GM18868 (cell line): ENCODE measurements at regions not wholly inside any gene's neighbourhood (a gene's known extent, or its start where the extent isn't known, plus 50 kb on each side); places are given as distances from the start of the nearest gene placed in this dataset.
"Not testable (repeated sequence)": the region's sequence is repeated elsewhere in the genome, so short reads cannot be mapped to it uniquely, and the experiment has no call there.

Experiments used
- ATAC-seq: cut with Tn5 transposase; IDR thresholded peaks from one replicate; pipeline ENCODE4 v1.9.1; 2021; ENCODE audit warnings: mild to moderate bottlenecking, moderate library complexity; ENCODE audit not compliant: unreplicated experiment

DNA sequence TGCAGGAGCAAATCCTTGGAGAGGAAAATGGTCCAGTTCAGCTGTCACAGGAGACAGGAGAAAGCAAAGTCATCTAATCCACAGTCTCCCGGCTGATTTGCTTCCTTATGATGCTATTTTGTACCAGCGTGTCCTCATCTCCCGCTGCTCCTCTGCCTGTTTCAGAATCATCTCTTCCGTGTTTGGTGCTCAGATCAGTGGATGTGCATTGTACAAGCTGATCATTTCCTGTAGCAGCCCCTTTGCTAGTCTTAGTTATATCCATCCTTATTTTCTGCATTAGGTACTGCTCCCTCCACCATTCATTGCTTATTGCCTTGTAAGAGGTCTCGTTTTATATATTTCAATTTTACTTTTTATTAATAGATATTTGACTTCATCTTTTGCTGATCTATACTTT, 219.9 kb upstream of the PRSS58 start:
- ATAC-seq: not testable (repeated sequence)

DNA sequence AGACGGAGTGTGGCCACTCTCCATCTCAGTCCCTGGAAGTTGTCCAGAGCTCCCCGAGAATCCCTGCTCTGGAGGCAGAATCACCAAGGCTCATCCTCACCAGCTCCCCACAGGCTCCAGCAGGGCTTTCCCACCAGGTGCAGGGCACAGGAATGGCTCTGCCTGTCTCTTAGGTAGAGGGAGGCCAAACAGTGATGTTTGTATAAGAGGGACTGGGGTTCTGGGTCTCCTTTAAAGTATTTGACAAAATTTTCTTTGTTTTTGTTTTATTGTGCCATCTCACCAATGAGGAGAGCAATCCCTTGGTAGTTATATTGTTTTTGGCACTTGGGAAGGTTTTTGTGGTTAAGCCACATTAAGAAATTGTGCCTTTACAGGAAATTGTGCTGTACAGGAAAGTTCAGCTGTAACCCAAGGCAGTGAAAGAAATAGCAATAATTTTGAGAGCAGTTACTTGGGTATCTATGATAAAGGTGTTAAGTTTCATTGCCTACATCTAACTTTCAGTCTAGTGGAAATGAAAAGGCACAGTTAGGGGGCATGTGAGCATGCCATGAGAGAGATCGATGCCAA, 219.3 kb upstream of the PRSS58 start:
- ATAC-seq: no peak

DNA sequence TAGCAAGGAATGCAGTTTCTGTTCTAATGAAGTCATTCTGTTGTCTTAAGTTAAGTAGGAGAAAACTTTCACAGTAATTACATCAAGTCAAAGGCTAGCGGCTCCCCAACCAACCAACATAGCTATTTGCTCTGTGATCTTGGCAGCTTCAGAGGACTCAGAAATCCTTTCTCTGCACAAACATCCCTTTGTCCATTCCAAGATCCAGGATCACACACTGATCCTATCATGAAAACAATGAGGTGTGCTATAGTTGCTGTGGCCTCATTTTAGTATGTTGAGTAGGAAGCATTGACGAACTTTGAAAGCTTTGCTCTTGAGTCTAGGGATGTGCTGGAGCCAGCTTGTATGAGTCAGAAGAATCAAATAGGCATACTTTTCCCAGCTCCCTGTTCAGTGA, 218.2 kb upstream of the PRSS58 start:
- ATAC-seq: no peak

DNA sequence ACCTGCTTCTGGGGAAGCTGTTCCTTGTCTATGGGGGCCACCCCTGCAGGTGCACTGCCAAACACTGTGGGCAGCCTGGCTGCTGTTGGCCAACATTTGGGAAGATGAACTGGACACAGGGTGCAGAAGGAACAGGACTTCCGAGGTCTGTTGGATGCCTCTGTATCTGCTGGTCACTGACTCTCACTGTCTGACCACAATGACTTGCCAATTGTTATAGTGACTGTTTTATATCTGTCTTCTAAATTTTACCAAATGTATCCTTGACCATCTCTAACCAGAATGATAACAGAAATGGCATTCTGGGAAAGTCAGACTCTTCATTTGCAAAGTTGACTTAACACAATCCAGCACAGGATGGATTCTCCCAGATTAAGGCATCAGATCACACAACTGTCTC, 214.0 kb upstream of the PRSS58 start:
- ATAC-seq: no peak

DNA sequence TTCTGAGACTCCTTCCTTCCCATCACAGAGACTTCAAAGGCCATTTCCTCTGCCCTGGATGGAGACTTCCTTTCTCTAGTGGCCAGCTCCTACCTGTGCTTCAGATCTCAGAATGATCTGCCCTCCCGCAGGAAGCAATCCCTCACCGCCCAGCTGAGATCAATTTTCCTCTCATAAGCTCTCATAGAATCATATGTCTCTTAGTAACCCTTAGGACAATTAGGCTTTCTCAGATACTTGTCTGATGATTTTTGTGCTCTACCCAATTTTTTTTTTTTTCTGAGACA, 212.6 kb upstream of the PRSS58 start:
- no peak for ATAC-seq

DNA sequence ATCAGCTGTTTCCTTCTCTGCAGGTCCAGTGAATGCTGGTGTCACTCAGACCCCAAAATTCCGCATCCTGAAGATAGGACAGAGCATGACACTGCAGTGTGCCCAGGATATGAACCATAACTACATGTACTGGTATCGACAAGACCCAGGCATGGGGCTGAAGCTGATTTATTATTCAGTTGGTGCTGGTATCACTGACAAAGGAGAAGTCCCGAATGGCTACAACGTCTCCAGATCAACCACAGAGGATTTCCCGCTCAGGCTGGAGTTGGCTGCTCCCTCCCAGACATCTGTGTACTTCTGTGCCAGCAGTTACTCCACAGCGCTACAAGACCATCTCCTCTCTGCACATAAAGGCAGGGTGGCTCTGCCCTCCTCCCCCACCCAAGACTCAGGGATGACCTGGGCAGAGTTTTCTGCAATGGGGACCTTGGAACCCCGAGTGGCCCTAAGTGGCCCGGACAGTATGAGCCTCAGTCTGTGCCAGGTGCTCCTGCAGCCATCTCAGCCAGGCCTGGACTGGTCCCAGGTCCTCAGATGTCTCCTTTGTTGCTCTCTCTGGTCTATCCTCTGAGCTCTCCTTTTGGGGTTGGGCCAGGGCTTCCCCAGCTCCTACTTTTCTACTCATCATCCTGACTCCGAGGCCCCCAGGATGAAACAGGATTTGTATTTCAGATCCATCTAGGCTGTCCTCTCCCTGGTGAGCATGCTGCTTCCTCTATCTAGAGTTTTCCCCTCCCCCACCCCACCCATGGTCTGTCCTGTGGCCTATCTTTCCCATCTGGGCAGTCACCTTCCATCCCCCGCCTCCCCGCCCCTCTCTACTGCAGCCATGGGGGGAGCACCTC, 212.1 kb upstream of the PRSS58 start:
- ATAC-seq: no peak

DNA sequence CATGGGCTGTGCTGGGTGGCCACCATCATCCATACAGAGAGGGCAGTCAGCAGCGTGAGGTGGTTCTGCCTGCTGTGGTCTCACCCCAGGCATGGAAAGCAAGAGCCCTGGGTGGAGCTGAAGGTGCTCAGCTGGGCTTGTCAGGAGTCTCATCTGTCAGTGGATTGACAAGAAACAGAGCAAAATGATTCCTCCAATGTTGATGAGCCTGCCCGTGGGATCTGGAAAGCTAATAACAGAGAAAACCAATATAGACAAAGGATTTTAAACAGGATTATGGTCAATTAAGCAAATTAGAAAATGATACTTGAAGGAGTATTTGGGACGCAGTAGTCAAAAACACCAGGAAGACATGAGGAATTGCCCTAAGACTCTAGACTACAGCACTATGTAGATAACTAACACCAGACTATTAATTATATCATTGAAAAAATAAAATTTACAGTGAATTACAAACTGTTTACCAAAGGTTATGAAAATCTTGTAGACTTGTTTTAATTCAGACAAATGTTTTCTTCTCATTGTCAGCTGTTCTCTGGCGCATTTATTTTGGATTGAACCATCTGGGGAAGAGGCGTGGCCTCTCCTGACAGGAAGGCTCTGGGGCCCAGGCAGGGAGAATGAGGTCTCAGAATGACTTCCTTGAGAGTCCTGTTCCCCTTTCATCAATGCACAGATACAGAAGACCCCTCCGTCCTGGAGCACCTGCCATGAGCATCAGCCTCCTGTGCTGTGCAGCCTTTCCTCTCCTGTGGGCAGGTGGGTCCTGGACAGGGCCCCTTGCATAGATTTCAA, 211.2 kb upstream of the PRSS58 start:
- ATAC-seq: no peak

DNA sequence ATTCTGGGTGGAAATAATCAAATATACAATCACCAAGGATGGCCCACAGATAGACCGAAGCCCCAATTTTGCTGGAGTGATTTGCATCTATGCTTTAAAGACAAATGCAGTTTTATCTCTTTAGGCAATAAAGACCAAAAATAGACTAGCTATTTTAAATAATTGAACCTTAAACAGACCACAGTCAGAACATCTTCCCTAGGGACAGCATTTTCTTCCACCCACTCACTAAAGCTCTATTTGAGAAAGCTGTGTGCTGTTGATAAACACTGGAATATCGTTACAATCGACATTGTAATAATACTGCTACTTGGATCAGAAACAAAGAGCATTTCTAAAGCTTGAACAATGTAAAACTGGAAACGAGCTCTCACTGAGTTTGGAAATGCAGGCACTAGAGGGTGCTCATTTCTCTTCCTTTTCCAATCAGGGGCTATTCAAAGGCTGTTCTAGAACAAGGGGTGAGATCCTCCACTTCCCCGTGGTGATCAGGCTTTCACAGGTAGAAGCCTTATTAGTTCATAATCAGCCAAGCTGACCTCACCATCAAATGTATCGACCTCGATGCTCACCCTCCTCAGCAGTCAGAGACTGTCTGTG, 209.3 kb upstream of the PRSS58 start:
- not testable (repeated sequence) for ATAC-seq

DNA sequence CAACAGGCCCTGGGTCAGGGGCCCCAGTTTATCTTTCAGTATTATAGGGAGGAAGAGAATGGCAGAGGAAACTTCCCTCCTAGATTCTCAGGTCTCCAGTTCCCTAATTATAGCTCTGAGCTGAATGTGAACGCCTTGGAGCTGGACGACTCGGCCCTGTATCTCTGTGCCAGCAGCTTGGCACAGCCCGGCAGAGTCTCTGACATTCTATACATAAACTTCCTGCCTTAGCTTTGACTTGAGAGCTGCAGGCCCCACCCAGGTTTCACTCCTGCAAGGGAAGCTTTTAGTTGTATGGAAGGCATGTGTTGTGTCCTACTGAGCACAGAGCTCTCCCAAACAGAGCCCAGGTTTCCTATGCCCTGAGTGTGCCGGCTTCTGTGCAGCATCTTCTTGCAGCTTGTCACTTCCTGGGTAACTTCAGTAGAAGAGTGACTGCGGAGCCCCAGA, 205.6 kb upstream of the PRSS58 start:
- ATAC-seq: peak; percentile 47

DNA sequence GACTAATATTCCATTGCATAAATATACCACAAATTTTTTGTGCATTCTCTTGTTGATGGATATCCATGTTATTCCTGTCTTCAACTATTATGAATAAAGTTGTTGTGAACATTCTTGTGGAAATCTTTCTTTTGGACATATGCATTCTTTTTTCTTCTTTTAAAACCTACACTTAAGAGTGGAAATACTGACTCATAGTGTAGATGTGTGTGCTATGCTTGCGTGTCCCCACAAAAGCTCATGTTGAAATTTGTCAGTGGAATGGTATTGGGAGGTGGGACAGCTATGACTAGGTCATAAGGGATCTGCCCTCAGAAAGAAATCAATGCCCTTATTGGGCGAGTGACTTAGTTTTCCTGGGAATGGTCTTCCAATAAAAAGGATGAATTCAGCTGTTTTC, 203.6 kb upstream of the PRSS58 start:
- ATAC-seq: no peak

DNA sequence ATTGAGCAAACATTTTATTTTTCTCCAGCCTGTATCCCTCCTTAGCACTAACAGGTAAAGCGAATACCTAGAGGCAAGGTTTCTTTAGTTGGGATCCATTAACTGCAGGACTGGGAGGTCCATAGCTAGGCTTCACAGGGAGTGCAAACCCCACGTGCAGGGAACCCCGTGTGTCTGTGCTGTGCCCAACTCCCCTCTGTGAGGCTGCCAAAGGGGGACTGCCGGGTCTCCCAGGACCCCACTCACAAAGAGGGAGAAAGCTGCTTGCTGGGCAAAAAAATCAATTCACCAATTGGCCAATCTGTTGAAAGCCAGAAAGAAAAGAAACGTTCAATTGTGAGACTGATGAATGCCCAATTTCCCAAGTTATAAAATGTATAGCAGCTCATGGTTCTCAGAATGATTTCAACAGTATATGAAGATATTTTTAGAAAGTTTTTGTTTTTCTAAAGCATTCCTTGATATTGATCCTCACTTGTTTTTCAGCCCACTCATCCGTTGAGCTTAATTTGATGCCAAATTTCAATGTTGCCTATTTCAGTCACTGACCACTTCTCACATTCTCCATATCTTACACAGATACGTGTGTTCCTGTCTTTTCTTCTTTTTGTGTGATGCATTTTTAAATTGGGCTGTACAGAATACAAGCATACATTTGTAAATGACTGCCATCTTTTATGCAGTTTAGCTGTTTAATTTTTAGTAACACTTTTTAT, 202.7 kb upstream of the PRSS58 start:
- no peak for ATAC-seq

DNA sequence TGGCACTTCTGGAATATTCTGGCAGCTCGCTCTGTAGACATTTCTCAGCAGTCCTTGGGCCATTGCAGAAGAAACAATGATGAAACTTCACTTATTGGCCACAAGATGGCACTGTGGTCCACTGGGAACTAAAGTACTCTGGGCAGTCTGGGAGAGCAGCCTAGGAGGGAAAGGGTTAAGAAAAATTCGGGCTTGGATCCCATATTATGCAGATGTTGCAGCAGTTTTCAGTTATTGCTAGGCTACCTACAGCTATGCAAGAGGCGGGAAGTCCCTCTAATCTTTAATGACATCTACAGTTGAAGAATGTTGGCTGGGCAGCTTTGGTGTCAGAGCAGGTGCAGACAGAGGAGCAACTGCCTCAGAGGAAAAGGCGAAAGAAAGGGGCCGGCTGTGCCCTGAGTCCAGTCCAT, 201.7 kb upstream of the PRSS58 start:
- ATAC-seq: peak; percentile 86

DNA sequence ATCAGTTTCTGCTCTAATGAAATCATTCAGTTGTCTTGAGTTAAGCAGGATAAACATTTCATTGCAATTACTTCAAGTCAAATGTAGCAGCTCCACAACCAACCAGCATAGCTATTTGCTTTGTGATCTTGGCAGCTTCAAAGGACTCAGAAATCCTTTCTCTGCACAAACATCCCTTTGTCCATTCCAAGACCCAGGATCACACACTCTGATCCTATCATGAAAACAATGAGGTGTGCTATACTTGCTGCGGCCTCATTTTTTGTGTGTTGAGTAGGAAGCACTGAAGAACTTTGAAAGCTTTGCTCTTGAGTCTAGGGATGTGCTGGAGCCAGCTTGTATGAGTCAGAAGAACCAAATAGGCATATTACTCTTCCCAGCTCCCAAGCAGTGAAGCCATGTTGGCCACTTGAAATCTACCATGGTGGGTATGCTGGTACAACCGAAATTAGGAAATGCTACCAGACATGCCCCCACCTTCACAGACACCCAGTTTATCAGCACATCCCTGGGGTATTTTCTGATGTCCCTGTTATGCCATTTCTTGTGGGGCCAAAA, 199.4 kb upstream of the PRSS58 start:
- ATAC-seq: no peak

DNA sequence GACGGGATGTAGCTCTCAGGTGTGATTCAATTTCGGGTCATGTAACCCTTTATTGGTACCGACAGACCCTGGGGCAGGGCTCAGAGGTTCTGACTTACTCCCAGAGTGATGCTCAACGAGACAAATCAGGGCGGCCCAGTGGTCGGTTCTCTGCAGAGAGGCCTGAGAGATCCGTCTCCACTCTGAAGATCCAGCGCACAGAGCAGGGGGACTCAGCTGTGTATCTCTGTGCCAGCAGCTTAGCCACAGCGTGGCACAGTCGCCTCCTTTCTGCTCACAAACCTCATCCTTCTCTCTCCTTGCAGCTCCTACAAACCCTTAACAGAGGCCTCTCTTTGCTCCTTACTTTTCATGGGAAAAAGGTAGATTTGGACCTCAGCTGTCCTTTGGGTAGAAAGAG, 197.5 kb upstream of the PRSS58 start:
- ATAC-seq: no peak

DNA sequence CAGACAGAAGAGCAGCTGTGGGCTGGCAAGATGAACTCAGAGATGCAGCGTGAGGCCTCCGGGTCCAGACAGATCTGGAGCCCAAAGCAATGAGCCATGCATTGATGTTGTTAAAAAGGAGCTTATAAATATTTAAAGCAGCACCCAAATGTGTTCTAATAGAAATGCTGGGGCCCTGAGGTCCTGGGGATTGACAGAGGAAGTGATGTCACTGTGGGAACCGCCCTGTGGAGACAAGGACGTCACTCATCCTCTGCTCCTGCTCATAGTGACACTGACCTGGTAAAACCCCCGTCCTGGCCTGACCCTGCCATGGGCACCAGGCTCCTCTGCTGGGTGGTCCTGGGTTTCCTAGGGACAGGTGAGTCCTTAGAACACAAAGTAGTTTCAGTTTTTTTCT, 197.0 kb upstream of the PRSS58 start:
- ATAC-seq: no peak

DNA sequence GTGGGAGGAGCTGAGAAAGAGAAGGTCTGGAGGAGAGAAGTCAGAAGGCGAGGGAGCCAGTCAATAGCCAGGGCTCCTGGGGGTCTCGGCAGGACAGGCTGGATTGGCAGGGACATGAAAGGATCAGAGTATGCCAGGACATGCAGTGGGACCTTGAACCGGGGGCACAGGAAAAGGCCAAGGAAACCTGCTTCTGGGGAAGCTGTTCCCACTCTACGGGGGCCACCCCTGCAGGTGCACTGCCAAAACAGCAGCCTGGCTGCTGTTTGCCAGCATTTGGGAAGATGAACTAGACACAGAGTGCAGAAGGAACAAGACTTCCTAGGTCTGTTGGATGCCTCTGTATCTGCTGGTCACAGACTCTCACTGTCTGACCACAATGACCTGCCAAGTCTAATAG, 194.9 kb upstream of the PRSS58 start:
- ATAC-seq: no peak

DNA sequence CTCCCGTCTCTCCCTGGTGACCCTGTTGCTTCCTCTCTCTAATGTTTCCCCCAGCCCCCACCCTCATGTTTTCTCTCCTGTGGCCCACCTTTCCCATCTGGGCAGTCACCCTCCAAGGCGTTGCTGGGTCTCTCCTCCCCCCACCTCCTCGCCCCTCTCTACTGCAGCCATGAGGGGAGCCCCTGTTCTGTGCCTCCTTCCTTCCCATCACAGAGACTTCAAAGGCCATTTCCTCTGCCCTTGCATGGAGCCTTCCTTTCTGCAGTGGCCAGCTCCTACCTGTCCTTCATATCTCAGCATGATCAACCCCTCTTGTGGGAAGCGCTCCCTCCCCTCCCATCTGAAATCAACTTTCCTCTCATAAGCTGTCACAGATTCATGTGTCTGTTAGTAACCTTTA, 194.0 kb upstream of the PRSS58 start:
- no peak for ATAC-seq

DNA sequence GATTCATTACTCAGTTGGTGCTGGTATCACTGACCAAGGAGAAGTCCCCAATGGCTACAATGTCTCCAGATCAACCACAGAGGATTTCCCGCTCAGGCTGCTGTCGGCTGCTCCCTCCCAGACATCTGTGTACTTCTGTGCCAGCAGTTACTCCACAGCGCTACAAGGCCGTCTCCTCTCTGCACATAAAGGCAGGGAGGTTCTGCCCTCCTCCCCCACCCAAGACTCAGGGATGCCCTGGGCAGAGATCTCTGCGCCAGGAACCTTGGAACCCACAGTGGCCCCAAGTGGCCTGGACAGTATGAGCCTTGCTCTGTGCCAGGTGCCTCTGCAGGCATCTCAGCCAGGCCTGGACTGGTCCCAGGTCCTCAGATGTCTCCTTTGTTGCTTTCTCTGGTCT, 193.4 kb upstream of the PRSS58 start:
- ATAC-seq: no peak

DNA sequence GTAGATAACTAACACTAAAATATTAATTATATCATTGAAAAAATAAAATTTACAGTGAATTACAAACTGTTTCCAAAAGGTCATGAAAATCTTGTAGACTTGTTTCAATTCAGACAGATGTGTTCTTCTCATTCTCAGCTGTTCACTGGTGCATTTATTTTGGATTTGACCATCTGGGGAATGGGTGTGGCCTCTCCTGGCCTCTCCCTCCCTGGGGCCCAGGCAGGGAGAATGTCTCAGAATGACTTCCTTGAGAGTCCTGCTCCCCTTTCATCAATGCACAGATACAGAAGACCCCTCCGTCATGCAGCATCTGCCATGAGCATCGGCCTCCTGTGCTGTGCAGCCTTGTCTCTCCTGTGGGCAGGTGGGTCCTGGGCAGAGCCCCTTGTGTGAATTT, 192.8 kb upstream of the PRSS58 start:
- ATAC-seq: no peak

DNA sequence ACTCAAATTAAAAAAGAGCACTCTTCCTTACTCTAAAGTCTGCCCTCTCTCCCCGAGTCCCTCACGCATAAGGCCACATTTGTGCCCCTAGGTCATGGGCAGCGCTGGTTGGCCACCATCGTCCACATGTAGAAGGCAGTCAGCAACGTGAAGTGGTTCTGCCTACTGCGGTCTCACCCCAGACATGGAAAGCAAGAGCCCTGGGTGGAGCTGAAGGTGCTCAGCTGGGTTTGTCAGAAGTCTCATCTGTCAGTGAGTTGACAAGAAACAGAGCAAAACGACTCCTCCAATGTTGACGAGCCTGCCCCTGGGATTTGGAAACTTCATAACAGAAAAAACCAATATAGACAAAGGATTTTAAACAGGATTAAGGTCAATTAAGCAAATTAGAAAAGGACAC, 192.3 kb upstream of the PRSS58 start:
- no peak for ATAC-seq

DNA sequence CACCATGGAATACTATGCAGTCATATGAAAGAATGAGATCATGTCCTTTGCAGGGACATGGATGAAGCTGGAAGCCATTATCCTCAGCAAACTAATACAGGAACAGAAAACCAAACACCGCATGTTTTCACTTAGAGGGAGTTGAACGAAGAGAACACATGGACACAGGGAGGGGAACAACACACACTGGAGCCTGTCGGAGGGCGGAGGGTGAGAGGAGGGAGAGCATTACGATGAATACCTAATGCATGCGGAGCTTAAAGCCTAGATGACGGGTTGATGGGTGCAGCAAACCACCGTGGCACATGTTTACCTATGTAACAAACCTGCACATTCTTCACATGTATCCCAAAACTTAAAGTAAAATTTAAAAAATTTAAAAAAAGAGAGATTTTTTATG, 191.0 kb upstream of the PRSS58 start:
- ATAC-seq: not testable (repeated sequence)
